Uterus (tissue), 3 donors: ENCODE measurements at regions not wholly inside any gene's neighbourhood (a gene's known extent, or its start where the extent isn't known, plus 50 kb on each side); places are given as distances from the start of the nearest gene placed in this dataset.

Source experiments
- DNase-seq, 2 donors: peaks; one replicate each; pipeline ENCODE4 v3.0.0-alpha.2; 2019 to 2020
- H3K27ac ChIP-seq, 2 donors: fragments of 200-600 bp; sonication (generic); 1 replicate in 1 of 2; 2 replicates in 1 of 2; pipeline ENCODE4 v1.5.1; 2016 to 2018
- H3K27me3 ChIP-seq, 2 donors: fragments of 200-600 bp; sonication (generic); one replicate each; pipeline ENCODE4 v1.5.1; 2018 to 2019; ENCODE audit warnings: control low read depth in 1 of 2
- H3K36me3 ChIP-seq, 2 donors: fragments of 200-600 bp; sonication (generic); one replicate each; pipeline ENCODE4 v1.5.1; 2019; ENCODE audit warnings: control low read depth in 1 of 2
- H3K4me1 ChIP-seq, 2 donors: fragments of 200-600 bp; sonication (generic); one replicate each; pipeline ENCODE4 v1.5.1; 2018 to 2019; ENCODE audit warnings: control low read depth in 1 of 2
- H3K4me3 ChIP-seq, 2 donors: fragments of 200-600 bp; sonication (generic); 1 replicate in 1 of 2; 2 replicates in 1 of 2; pipeline ENCODE4 v1.5.1; 2018 to 2019; ENCODE audit warnings: mild to moderate bottlenecking in 1 of 2
- H3K9me3 ChIP-seq, 2 donors: fragments of 200-600 bp; sonication (generic); one replicate each; pipeline ENCODE4 v1.5.1; 2019; ENCODE audit warnings: control low read depth in 1 of 2
- POLR2A ChIP-seq, 2 donors: fragments of 450-650 bp; IDR thresholded peaks; one replicate each; pipeline ENCODE4 v1.6.1; 2016; ENCODE audit warnings: antibody characterized with exemption in 2 of 2, mild to moderate bottlenecking in 1 of 2, moderate library complexity in 1 of 2
- intact Hi-C: fragments of 100-400 bp; cut with DNase I; formaldehyde crosslinking; loops from one replicate; pipeline ENCODE4 v1.15.1; 2023; ENCODE audit warnings: low total_unique reads
- TF ChIP-seq, protein P1 (sequence below), 4 experiments: fragments of 200-600 bp in 2 of 4; fragments of 450-650 bp in 2 of 4; sonication (generic) in 2 of 4; IDR thresholded peaks; one replicate each; pipeline ENCODE4 v1.5.1; 2016 to 2019; ENCODE audit warnings: antibody characterized with exemption in 4 of 4, mild to moderate bottlenecking in 2 of 4, moderate library complexity in 1 of 4
- donor health status: DM: yes; HTN: yes; CAD: no.

GRCh38 chr1:80050085-80050484 is 1043.6 kb upstream of the ADGRL4 start:
- no peak overlapping the region for H3K27ac ChIP-seq
- intact Hi-C loops: no loop called here
- H3K4me3 ChIP-seq: no peak overlapping the region
- DNase-seq: no peak
- no peaks in the 10 kb centered on the region for H3K4me1 ChIP-seq
- TF ChIP-seq, protein P1, sequence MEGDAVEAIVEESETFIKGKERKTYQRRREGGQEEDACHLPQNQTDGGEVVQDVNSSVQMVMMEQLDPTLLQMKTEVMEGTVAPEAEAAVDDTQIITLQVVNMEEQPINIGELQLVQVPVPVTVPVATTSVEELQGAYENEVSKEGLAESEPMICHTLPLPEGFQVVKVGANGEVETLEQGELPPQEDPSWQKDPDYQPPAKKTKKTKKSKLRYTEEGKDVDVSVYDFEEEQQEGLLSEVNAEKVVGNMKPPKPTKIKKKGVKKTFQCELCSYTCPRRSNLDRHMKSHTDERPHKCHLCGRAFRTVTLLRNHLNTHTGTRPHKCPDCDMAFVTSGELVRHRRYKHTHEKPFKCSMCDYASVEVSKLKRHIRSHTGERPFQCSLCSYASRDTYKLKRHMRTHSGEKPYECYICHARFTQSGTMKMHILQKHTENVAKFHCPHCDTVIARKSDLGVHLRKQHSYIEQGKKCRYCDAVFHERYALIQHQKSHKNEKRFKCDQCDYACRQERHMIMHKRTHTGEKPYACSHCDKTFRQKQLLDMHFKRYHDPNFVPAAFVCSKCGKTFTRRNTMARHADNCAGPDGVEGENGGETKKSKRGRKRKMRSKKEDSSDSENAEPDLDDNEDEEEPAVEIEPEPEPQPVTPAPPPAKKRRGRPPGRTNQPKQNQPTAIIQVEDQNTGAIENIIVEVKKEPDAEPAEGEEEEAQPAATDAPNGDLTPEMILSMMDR (IDR thresholded peaks at IDR 0.05): no peak
- TF ChIP-seq POLR2A (IDR thresholded peaks at IDR 0.05): no peak
- H3K27me3 ChIP-seq: no peaks in the 10 kb centered on the region
- H3K36me3 ChIP-seq: no peaks in the 10 kb centered on the region
- H3K9me3 ChIP-seq: no peaks in the 10 kb centered on the region

GRCh38 chr1:80048716-80049115 is 1042.2 kb upstream of the ADGRL4 start:
- H3K9me3 ChIP-seq: no peaks in the 10 kb centered on the region
- H3K36me3 ChIP-seq: no peaks in the 10 kb centered on the region
- no peaks in the 10 kb centered on the region for H3K4me1 ChIP-seq
- TF ChIP-seq, protein P1 (IDR thresholded peaks at IDR 0.05): no peak
- no peak for TF ChIP-seq POLR2A (IDR thresholded peaks at IDR 0.05)
- H3K27ac ChIP-seq: no peak overlapping the region
- no peaks in the 10 kb centered on the region for H3K27me3 ChIP-seq
- DNase-seq: no peak
- no peak overlapping the region for H3K4me3 ChIP-seq
- intact Hi-C loops: no loop called here

GRCh38 chr1:80047791-80048190 is 1041.3 kb upstream of the ADGRL4 start:
- H3K27me3 ChIP-seq: no peaks in the 10 kb centered on the region
- no peak overlapping the region for H3K4me3 ChIP-seq
- DNase-seq: no peak
- intact Hi-C loops: no loop called here
- no peak for TF ChIP-seq POLR2A (IDR thresholded peaks at IDR 0.05)
- TF ChIP-seq, protein P1 (IDR thresholded peaks at IDR 0.05): no peak
- H3K36me3 ChIP-seq: no peaks in the 10 kb centered on the region
- no peak overlapping the region for H3K27ac ChIP-seq
- no peaks in the 10 kb centered on the region for H3K9me3 ChIP-seq
- H3K4me1 ChIP-seq: no peaks in the 10 kb centered on the region

DNA sequence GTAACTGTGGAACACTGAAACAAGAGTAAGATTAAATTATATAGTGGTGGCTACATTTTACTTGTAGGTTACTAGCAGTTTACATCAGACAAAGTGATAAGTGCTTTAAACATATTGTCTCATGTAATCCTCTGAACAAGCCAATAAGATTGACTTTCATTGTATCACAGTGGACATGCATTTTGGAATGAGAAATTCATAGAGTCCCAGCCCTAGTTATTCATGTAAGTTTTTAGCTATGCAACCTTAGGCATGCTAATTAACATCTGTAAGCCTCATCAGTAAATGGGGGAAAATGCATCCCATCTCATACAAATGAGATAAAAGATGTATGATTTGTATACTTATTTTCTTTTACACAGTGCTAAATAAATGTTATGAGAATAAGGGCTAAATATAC is 1038.1 kb upstream of the ADGRL4 start:
- Histone ChIP-seq H3K4me3 (no peak overlapping the region), H3K4me1 (no peaks in the 10 kb centered on the region), H3K36me3 (no peaks in the 10 kb centered on the region), H3K27me3 (no peaks in the 10 kb centered on the region), H3K9me3 (no peaks in the 10 kb centered on the region), H3K27ac (no peak overlapping the region)
- DNase-seq: no peak
- intact Hi-C loops: no loop called here
- TF ChIP-seq, protein P1 (IDR thresholded peaks at IDR 0.05): no peak
- no peak for TF ChIP-seq POLR2A (IDR thresholded peaks at IDR 0.05)

DNA sequence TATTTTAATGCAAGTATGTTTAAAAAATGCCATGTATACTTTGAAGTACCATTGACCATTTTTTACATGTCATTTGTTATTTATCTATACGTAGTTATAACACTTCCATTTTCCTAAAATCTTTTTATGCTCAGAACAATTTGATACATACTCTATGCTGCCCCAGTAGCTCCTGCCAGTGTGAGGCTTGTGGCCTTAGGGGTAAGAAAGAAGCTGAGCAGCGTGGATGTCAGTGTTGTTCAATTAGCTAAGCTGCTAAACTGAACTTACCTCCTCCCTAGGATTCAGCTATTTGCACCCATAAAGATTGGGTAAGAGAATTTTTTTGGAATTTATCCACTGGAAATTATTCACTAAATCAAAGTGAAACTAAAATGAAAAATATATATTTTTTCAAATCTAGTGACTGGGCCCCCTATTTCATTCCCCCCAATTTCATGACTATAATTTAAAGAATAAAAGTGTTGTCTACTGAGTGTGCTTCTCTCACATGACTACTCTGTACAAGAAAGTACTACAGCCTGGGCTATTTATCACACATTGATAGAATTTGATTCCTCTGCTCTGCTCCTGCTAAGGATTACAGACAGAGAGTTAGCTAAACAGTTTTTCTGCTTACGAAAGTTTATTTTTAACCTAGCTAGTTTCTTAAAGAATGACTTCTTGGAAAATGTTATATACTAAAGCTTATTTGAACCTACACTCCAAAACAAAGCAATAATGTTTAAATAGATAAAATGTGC is 1030.3 kb upstream of the ADGRL4 start:
- Histone ChIP-seq H3K4me3 (no peak overlapping the region), H3K27me3 (no peaks in the 10 kb centered on the region), H3K36me3 (no peaks in the 10 kb centered on the region), H3K9me3 (no peaks in the 10 kb centered on the region), H3K4me1 (no peaks in the 10 kb centered on the region), H3K27ac (no peak overlapping the region)
- no peak for TF ChIP-seq POLR2A (IDR thresholded peaks at IDR 0.05)
- no peak for DNase-seq
- intact Hi-C loops: no loop called here
